Activated effector memory CD4-positive, alpha-beta T cell treated with anti-CD3 and anti-CD28 coated beads, Interleukin-2, amount 50 U/mL, for 16 hours (primary cell): ENCODE measurements at regions not wholly inside any gene's neighbourhood (a gene's known extent, or its start where the extent isn't known, plus 50 kb on each side); places are given as distances from the start of the nearest gene placed in this dataset.

Experiments
- DNase-seq: peaks from one replicate; pipeline ENCODE4 v3.0.0-alpha.2; 2020

DNA sequence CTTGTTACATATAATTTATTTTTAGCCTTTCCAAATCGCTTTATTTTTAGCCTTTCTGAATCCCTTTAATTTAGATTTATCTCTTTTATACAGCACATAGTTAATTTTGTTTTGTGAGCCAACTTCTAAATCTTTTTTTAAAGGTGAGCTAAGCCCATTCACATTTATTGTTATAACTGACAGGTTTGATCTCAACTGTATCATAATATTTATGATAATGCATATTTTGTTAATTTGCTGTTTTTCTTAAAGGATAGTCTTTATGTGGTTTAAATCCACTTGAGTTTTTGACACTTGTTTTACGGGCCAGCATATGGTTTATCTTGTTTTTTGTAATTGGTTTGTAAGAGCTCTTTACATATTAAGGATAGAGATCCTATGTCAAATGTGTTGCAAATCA, 177.8 kb upstream of the SMIM23 start:
- DNase-seq: no peak

DNA sequence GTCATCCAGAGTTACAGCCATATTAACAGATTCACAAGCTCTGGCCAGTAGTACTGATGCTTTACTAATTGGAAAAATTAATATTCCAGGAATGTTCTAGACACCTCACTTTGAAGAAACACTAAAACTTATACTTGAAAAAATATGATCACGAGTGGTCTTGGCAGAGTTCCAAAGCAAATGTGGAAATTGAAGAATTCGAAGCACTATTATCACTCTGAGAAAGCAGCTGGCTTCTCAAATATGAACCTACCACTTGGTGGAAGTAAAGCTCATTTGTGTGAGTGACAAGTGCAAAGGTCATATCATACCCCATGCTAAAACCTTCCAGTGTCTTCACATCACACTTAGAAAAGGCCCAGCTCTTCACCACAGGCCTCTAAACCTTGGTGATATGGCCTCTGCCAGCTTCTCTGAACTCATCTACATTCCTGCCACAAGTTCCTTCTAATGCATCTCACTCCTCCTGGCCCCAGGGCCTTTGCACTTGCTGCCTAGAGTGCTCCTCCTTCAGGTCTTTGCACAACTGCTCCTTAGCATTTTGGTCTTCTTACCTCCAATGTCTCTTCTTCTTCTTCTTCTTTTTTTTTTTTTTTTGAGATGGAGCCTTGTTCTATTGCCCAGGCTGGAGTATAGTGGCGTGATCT, 175.7 kb upstream of the SMIM23 start:
- DNase-seq: no peak

DNA sequence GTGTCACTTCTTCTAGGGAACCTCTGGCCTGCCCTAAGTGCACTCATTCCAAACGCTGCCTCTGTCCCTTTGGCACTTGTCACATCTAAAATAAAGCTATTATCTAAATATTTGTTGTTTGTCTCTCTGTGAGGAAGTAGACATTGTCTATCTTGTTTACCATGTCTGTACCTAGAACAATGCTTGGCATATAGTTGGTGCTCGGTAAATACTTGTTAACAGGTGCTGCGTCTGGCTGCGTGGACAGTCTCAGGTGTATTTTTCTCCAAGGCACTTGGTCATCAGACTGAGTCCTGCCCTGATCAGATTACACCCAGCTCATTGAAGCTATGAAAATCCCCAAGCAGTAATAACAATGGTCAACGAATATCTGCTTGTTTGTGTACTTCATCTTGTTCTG, 174.9 kb upstream of the SMIM23 start:
- no peak for DNase-seq

DNA sequence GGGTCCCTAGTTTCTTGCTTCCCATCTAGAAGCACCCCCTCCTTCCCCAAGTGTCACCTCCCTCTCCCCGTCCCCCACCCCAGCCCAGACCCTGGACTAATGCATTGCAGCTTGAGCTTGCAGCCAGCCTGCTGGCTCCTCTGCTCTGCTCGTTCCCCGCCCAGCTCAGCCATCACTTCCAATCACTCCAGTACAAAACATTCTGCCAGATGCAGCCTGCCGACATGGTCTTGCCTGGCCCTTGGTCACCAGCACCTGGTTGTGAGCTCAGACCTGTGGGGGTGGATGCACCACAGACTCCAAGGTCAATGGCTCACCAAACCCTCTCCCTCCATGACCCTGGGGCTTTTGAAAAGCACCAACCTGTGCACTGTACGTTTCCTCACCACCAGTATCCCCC, 172.9 kb upstream of the SMIM23 start:
- DNase-seq: no peak

DNA sequence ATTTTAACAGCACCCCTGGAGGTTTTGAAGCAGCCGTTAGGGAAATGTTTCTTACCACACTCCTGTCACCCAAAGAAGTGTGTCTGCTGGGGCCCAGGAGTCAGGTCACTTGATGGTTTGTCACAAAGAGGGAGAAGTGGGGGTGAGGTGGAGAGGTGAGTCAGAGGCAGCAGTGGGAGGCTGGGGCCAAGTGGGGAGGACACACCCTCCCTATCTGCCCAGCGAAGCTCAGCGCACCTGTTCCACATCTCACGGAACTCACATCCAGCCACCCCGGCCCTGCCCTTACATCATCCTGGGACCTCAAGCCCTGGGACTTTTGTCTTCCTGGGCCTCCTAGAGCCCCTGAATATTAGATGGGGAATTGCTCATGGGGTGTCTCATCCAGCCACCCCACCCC, 171.1 kb upstream of the SMIM23 start:
- DNase-seq: no peak

DNA sequence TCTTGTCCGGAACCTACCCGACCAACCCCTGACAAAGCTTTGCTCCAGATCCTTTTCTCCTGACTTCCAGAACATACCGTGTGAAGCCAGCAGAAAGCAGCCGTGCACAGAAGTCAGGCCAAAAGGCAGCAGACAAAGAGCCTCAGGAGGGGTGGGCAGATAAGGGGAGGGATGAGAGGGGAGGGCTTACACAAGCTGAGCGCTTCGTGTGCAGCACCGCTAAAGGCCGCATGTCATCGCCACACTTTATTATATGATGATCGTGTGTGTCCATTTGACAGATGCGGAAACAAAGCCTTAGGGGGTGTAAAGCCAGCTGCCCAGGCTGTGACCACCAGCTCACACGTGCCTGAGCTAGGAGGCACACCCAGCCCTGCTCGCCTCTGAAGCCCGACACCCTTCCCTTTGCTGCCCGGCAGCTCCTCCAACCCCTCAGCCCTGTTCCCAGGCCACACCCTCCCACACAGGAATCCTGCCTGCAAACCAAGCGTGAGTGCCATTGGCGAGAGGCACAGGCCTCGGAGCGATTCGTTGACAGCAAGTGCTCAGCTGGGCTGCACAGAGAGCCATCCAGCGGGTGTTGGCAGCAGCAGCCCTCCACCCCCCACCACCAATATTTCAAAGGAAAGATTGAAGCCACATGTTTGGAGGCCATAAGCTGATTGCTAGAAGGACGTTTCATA, 170.5 kb upstream of the SMIM23 start:
- no peak for DNase-seq

DNA sequence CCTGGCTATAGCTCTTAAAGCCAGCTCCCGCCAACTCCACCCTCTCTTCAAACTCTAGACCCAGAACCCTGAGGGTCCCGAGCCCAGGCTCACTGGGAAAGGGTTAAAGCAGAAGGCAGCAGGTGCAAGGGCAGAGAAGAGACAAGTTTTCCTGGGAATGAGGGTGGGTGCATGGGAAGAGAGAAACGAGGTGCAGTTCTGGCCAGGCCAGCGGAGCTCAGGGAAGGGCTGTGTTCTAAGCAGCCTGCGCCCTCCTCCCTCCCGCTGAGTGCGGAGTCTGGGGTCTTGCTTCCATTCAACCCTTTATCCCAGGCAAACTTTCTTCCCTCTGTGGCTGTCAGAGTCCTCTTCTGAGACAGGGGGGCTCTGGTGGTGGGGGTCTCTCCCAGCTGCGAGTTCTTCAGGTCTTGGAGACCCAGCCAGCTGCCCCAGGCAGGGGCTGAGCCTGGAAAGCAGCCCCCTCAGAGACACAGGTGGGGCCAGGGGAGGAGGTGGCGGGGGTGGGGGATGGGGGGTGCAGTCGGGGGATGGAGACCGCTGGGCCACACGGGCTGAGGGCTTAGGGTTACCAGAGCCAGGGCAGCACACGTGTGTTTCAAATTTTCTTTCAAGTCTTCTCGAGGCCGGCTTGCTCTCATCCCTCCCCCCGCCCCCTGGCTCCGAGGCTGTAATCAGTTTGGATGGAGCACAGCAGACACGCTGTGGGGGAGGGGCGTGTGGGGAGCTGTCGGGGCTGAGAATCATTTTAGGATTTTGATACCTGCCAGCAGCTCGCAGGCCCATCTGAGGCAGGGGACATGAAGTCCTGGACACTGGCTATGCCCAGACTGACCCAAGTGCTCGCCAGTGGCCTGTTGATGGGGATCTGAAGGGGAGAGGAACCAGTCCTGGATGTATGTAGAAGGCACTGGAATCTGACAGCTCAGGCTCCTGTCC, 169.6 kb upstream of the SMIM23 start:
- DNase-seq: no peak

DNA sequence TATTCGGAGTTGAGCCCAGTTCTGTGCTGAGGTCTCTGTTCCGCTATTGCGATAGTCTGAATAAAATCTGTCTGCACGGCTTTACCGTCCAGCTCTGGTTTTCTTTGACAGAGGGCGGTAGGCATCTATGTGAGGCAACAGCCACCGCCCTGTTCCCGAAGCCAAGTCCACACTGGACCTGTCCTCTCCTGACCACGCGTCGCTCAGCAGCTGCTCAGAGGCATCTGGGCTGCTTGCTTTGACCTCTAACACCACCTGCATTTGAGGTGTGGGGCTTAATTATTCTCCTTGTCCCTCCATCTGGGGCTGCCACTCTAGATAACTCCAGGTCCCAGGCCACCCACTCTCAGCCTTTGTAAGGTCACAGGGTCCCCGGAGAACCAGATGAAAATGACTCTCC, 168.4 kb upstream of the SMIM23 start:
- DNase-seq: no peak

DNA sequence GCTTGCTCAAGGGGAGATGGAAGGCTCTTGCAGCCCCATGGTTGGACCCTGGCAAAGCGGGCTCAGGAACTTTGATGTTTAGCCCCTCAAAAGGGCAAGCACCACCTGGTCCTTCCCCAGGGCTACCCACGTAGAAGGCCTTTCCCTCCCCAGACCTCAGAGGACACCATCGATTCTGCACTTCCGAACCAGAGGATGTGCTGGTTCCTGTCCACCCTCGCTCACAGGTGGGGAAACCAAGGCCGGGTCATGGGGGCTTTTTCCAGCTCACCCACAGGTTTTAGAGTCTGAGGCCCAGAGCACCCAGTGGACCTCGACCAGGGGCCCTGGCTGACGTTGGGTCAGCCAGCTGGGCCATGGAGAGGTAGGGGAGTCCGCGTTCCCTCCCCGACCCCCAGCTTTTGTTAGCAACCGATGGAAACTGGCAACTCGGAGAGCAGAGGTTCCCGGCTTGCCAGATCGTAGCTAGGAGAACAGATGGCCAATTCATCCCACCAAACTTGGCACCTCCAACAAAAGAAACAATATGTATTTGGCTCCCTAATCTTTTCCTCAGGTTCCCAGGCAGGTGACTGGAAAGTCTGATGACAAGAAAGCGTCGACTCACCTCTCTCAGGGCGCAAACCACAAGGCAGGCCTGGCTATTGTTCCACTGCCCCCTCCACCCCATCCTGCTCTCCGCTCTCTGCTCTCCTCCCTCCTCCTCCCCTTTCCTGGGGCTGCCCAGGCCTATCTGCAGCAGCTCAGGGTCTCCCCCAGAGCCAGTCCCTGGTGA, 167.6 kb upstream of the SMIM23 start:
- no peak for DNase-seq

GRCh38 chr5:171619196-171619595, 166.4 kb upstream of the SMIM23 start:
- DNase-seq: no peak

- no peak for DNase-seq
These were observed 165.9 kb upstream of the SMIM23 start for GRCh38 chr5:171619744-171620143.

DNA sequence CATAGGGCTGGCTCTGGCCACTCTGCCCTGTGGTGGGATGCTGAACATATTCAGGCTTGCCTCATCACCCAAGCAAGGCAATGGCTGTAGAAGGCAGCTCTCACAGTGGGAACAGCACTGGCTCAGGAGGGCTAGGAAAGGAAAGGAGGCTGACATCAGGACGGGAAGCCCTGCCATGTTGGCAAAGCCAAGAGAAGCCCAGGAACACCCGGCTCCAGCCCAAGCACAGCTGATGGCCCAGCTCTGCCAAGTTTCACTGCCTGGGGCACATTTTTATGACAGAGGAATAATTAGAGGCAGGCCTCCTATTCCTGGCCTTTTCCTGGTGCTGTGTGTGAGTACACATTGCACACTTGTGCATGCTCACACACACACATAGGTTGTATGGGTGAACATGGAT, 163.6 kb upstream of the SMIM23 start:
- no peak for DNase-seq

GRCh38 chr5:171623107-171623506, 162.5 kb upstream of the SMIM23 start:
- no peak for DNase-seq

DNA sequence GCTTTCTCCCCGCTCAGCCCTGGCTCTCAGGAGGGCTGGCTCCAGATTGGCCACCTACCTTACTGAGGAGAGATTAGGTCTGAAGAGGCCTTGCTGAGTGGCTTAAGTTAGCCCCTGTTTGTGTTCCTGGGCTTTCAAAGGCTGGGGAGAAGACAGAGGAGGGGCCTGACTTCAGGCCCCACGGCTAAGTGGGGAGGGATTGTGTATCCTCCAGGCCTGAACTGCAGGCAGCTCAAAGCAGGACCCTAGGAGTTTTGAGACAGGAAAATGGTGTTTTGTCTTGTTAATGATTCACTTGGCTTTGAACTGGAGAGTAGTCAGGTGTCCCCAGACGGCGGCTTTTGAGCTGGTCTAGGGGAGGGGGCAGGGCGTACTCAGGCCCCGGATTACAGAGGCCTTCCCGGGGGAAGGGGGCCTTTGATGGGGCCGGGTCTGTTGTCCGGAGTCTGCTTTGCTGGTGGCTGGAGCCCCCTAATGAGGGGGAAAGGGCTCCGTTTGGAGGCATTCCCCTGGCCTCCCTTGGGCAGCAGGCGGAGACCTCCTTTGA, 162.0 kb upstream of the SMIM23 start:
- no peak for DNase-seq

DNA sequence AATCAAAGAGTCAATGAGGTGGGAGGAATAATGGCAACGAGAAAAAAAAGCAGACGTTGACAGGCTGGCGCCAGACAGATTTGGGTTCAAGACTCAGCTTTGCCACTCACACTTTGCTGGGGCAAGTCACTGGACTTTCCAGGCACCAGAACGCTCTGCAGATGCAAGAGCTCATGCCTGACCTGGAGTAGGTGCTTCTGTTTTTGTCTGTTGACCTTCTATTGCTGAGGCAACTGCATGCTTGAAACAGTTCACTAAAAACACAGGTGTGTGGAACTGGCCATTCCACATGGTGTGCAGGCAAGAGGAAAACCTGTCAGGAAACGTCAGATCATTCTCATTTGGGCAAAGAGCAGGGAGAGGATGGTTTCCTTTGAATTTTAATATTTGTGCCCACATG, 161.2 kb upstream of the SMIM23 start:
- DNase-seq: no peak

DNA sequence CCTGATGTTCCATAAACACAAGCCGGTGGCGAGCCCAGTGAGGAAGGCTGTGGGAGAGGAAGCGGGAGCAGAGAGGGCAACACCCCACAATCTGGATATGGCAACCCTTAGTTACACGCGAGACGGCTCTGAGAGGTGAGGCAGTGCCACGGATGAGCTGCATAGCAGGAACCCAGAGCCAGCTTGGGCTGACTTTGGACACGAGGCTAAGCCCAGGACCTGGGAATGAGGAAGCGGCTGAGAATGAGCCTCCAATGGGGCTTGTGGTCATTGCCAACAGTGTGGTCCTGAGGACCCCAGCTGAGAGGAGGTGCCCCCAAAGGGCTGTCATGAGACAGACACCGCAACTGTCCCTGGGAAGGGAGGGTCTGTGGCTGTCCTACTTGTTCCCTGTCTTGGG, 160.0 kb upstream of the SMIM23 start:
- DNase-seq: no peak

GRCh38 chr5:171627936-171628632, 157.5 kb upstream of the SMIM23 start:
- no peak for DNase-seq

DNA sequence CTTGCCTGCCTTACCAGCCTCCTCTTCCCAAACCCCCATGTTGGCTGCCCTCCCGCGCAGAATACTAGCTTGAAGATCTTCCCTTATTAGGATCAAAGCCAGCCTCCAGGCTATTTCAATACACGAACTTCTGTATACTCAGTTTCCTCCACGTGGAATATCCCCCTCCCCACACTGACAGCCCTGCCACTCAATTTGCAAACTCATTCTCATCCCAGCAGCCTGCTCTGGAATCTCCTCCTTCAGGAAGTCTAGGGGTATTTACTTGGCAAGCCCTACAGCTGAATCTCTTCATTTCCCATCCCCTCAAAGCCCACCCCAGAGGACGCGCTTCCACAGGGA, 157.0 kb upstream of the SMIM23 start:
- DNase-seq: no peak

GRCh38 chr5:171629221-171629620, 156.4 kb upstream of the SMIM23 start:
- no peak for DNase-seq

DNA sequence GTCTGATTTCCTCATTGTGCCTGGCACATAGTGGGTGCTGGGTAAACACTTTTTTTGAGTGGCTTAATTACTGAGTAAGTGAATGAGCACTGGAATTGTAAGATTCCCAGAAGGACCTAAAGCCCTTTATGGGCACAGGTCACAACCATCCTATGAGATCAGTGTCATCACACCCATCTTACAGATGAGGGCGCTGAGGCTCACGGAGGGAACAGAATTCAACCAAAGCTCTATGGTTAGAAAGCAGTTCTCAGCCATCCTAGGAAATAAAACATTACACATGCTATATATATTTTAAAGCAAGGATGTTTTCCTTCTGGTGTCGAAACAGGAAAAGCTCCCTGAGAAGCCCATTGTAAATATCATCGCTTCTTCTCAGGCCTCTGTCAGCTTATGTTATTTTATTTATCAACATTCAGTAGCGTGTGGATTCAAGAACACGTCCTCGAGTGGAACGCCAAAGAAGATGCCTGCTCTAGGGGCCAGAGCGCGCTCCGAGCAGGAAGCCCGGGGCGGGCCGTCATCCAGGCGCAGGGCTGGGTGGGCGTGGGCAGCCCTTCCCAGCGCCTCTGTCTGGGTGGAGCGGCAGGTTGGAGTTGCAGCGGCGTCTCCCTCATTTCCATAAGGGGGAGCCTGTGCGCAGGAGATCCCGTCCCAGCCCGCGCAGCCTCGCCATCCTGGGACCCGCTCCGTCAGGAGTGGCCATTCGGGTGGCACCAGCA, 155.8 kb upstream of the SMIM23 start:
- no peak for DNase-seq

GRCh38 chr5:171630350-171631065, 155.1 kb upstream of the SMIM23 start:
- DNase-seq: no peak
